Activated CD8-positive, alpha-beta T cell treated with anti-CD3 and anti-CD28 coated beads, Interleukin-2, amount 10 ng/mL, durations not matched to agents 7 days and 5 days (primary cell): ENCODE measurements at regions not wholly inside any gene's neighbourhood (a gene's known extent, or its start where the extent isn't known, plus 50 kb on each side); places are given as distances from the start of the nearest gene placed in this dataset.

Experiments used
- ATAC-seq: fragments of 150-1000 bp; cut with Tn5 transposase; one replicate; pipeline ENCODE4 v1.10.0; 2021; ENCODE audit warnings: moderate library complexity
- CTCF ChIA-PET: fragments of 350-600 bp; sonication (Branson Sonifier 250); formaldehyde crosslinking; loops from one replicate; lab custom pipeline; 2021; ENCODE audit warnings: antibody characterized with exemption; lab: Charles Lee
- POLR2A ChIA-PET: fragments of 350-600 bp; sonication (Branson Sonifier 250); formaldehyde crosslinking; loops from one replicate; lab custom pipeline; 2021; ENCODE audit warnings: antibody characterized with exemption; lab: Charles Lee
- DNase-seq: peaks from one replicate; pipeline ENCODE4 v3.0.0-alpha.2; 2020
- H3K27ac Mint-ChIP-seq: one replicate; pipeline ENCODE4 v1.8.0; 2021; ENCODE audit warnings: mild to moderate bottlenecking, mixed read lengths
- H3K27me3 Mint-ChIP-seq: one replicate; pipeline ENCODE4 v1.8.0; 2021; ENCODE audit warnings: low read depth, mixed read lengths
- H3K36me3 Mint-ChIP-seq: one replicate; pipeline ENCODE4 v1.8.0; 2021; ENCODE audit warnings: low read depth, mixed read lengths
- H3K4me1 Mint-ChIP-seq: one replicate; pipeline ENCODE4 v1.8.0; 2021; ENCODE audit warnings: low read depth, mixed read lengths
- H3K4me3 Mint-ChIP-seq: one replicate; pipeline ENCODE4 v1.8.0; 2021; ENCODE audit warnings: mild to moderate bottlenecking, mixed read lengths
- H3K9me3 Mint-ChIP-seq: one replicate; pipeline ENCODE4 v1.8.0; 2022; ENCODE audit warnings: mixed read lengths; ENCODE audit not compliant: insufficient read depth

- Mint-ChIP-seq H3K36me3 (no peaks in the 10 kb centered on the region), H3K27me3 (peaks cover 13% of the 10 kb centered on the region), H3K4me1 (no peaks in the 10 kb centered on the region), H3K9me3 (no peaks in the 10 kb centered on the region), H3K27ac (no peak overlapping the region), H3K4me3 (no peak overlapping the region)
- ChIA-PET POLR2A (no interaction called here), CTCF (no interaction called here)
- no peak for ATAC-seq
- DNase-seq = no peak
Observed at GRCh38 chr18:76678248-76678647, 144.1 kb upstream of the ZNF236 start.

GRCh38 chr18:76674596-76674995, 147.8 kb upstream of the ZNF236 start:
- no peaks in the 10 kb centered on the region for H3K4me1 Mint-ChIP-seq
- no peaks in the 10 kb centered on the region for H3K36me3 Mint-ChIP-seq
- H3K9me3 Mint-ChIP-seq = no peaks in the 10 kb centered on the region
- H3K27me3 Mint-ChIP-seq = peaks cover 11% of the 10 kb centered on the region
- DNase-seq = no peak
- no peak overlapping the region for H3K4me3 Mint-ChIP-seq
- ChIA-PET POLR2A (no interaction called here), CTCF (no interaction called here)
- no peak for ATAC-seq
- no peak overlapping the region for H3K27ac Mint-ChIP-seq

- no peak for ATAC-seq
- Mint-ChIP-seq H3K27ac (no peak overlapping the region), H3K4me3 (no peak overlapping the region), H3K36me3 (no peaks in the 10 kb centered on the region), H3K27me3 (peaks cover 9% of the 10 kb centered on the region), H3K4me1 (no peaks in the 10 kb centered on the region), H3K9me3 (no peaks in the 10 kb centered on the region)
- CTCF ChIA-PET = no interaction called here
- no peak for DNase-seq
- POLR2A ChIA-PET = no interaction called here
Observed at GRCh38 chr18:76673281-76674185, 148.8 kb upstream of the ZNF236 start.

GRCh38 chr18:76672627-76673026, 149.7 kb upstream of the ZNF236 start:
- peaks cover 8% of the 10 kb centered on the region for H3K27me3 Mint-ChIP-seq
- POLR2A ChIA-PET = no interaction called here
- H3K36me3 Mint-ChIP-seq = no peaks in the 10 kb centered on the region

GRCh38 chr18:76670564-76671288, 151.6 kb upstream of the ZNF236 start:
- peaks cover 10% of the 10 kb centered on the region for H3K27me3 Mint-ChIP-seq
- no peak overlapping the region for H3K27ac Mint-ChIP-seq
- ATAC-seq (no peak), DNase-seq (no peak)
- no peaks in the 10 kb centered on the region for H3K36me3 Mint-ChIP-seq
- no peaks in the 10 kb centered on the region for H3K9me3 Mint-ChIP-seq
- no peak overlapping the region for H3K4me3 Mint-ChIP-seq
- H3K4me1 Mint-ChIP-seq = no peaks in the 10 kb centered on the region
- POLR2A ChIA-PET = no interaction called here
- CTCF ChIA-PET = interaction anchor here (1.0 kb wide), 2 partner anchors 13 to 39 kb away, joined by 3 to 5 read pairs; no protein-coding TSS in a partner anchor

More at GRCh38 chr18:76672627-76673026, 149.7 kb upstream of the ZNF236 start:
- Mint-ChIP-seq H3K4me3 (no peak overlapping the region), H3K4me1 (no peaks in the 10 kb centered on the region), H3K27ac (no peak overlapping the region), H3K9me3 (no peaks in the 10 kb centered on the region)
- ATAC-seq (no peak), DNase-seq (no peak)
- CTCF ChIA-PET = no interaction called here

GRCh38 chr18:76668546-76668945, 153.8 kb upstream of the ZNF236 start:
- Mint-ChIP-seq H3K27me3 (peaks cover 15% of the 10 kb centered on the region), H3K9me3 (no peaks in the 10 kb centered on the region), H3K4me3 (no peak overlapping the region)

GRCh38 chr18:76668119-76668518, 154.2 kb upstream of the ZNF236 start:
- Mint-ChIP-seq H3K36me3 (no peaks in the 10 kb centered on the region), H3K4me1 (no peaks in the 10 kb centered on the region), H3K27ac (no peak overlapping the region), H3K9me3 (no peaks in the 10 kb centered on the region), H3K27me3 (peaks cover 19% of the 10 kb centered on the region), H3K4me3 (no peak overlapping the region)
- CTCF ChIA-PET = no interaction called here
- POLR2A ChIA-PET = no interaction called here
- ATAC-seq = no peak
- DNase-seq = no peak

More at GRCh38 chr18:76668546-76668945, 153.8 kb upstream of the ZNF236 start:
- DNase-seq (no peak), ATAC-seq (no peak)
- ChIA-PET CTCF (no interaction called here), POLR2A (no interaction called here)
- no peaks in the 10 kb centered on the region for H3K4me1 Mint-ChIP-seq
- no peak overlapping the region for H3K27ac Mint-ChIP-seq
- H3K36me3 Mint-ChIP-seq = no peaks in the 10 kb centered on the region

- ChIA-PET CTCF (interaction anchor here (1.6 kb wide), 1 partner anchor 9 kb away, joined by 6 read pairs; no protein-coding TSS in a partner anchor), POLR2A (no interaction called here)
- Mint-ChIP-seq H3K36me3 (no peaks in the 10 kb centered on the region), H3K27ac (no peak overlapping the region), H3K9me3 (no peaks in the 10 kb centered on the region), H3K27me3 (peaks cover 21% of the 10 kb centered on the region), H3K4me1 (no peaks in the 10 kb centered on the region), H3K4me3 (no peak overlapping the region)
- no peak for DNase-seq
- ATAC-seq = no peak
Observed at GRCh38 chr18:76667603-76668002, 154.8 kb upstream of the ZNF236 start.

GRCh38 chr18:76662626-76663025, 159.7 kb upstream of the ZNF236 start:
- H3K9me3 Mint-ChIP-seq = no peaks in the 10 kb centered on the region
- ATAC-seq = no peak
- DNase-seq = no peak
- peaks cover 13% of the 10 kb centered on the region for H3K4me1 Mint-ChIP-seq
- ChIA-PET CTCF (no interaction called here), POLR2A (no interaction called here)
- H3K27me3 Mint-ChIP-seq = peaks cover 28% of the 10 kb centered on the region
- no peak overlapping the region for H3K27ac Mint-ChIP-seq
- H3K4me3 Mint-ChIP-seq = no peak overlapping the region
- no peaks in the 10 kb centered on the region for H3K36me3 Mint-ChIP-seq

GRCh38 chr18:76660571-76661192, 161.7 kb upstream of the ZNF236 start:
- ATAC-seq = no peak
- peaks cover 35% of the 10 kb centered on the region for H3K27me3 Mint-ChIP-seq
- DNase-seq = no peak
- no peak overlapping the region for H3K4me3 Mint-ChIP-seq
- ChIA-PET CTCF (no interaction called here), POLR2A (no interaction called here)
- H3K36me3 Mint-ChIP-seq = no peaks in the 10 kb centered on the region
- H3K9me3 Mint-ChIP-seq = no peaks in the 10 kb centered on the region
- no peak overlapping the region for H3K27ac Mint-ChIP-seq
- peaks cover 23% of the 10 kb centered on the region for H3K4me1 Mint-ChIP-seq

- Mint-ChIP-seq H3K36me3 (no peaks in the 10 kb centered on the region), H3K4me3 (peak overlapping the region; percentile 54), H3K27ac (no peak overlapping the region), H3K27me3 (peaks cover 41% of the 10 kb centered on the region), H3K9me3 (no peaks in the 10 kb centered on the region), H3K4me1 (peaks cover 23% of the 10 kb centered on the region)
- POLR2A ChIA-PET = interaction anchor here (2.7 kb wide), 1 partner anchor 63 kb away, joined by 6 read pairs; no protein-coding TSS in a partner anchor
- CTCF ChIA-PET = interaction anchor here (0.8 to 2.1 kb wide), 12 partner anchors 8 to 260 kb away, joined by 3 to 9 read pairs (median 6); no protein-coding TSS in a partner anchor
- ATAC-seq (peak; percentile 70), DNase-seq (peak; percentile 54)
Observed at GRCh38 chr18:76658627-76659026, 163.6 kb upstream of the ZNF516 start.
